Lung (tissue), 11 donors: ENCODE measurements at regions not wholly inside any gene's neighbourhood (a gene's known extent, or its start where the extent isn't known, plus 50 kb on each side); places are given as distances from the start of the nearest gene placed in this dataset.
"Not testable (repeated sequence)": the region's sequence is repeated elsewhere in the genome, so short reads cannot be mapped to it uniquely, and the experiment has no call there.

Source experiments
- ATAC-seq: fragments of 200-7000 bp; cut with Tn5 transposase; one replicate; pipeline ENCODE4 v1.9.1; 2020; ENCODE audit warnings: moderate number of reproducible peaks; ENCODE audit not compliant: insufficient read depth, low FRiP score
- DNase-seq, 3 donors: peaks; one replicate each; pipeline ENCODE4 v3.0.0-alpha.2; 2013 to 2017
- H3K27ac ChIP-seq, 2 donors: one replicate each; pipeline ENCODE4 v1.5.1; 2013; ENCODE audit warnings: mild to moderate bottlenecking in 2 of 2, moderate library complexity in 2 of 2, control low read depth in 1 of 2, inconsistent platforms in 1 of 2, low read depth in 1 of 2, low read length in 1 of 2
- H3K27me3 ChIP-seq, 3 donors: one replicate each; pipeline ENCODE4 v1.5.1; 2013; ENCODE audit warnings: low read length in 2 of 3; ENCODE audit not compliant: control insufficient read depth in 3 of 3, insufficient read depth in 3 of 3
- H3K36me3 ChIP-seq, 4 donors: one replicate each; pipeline ENCODE4 v1.5.1; 2013; ENCODE audit warnings: low read length in 4 of 4, mild to moderate bottlenecking in 1 of 4, moderate library complexity in 1 of 4; ENCODE audit not compliant: control insufficient read depth in 4 of 4, insufficient read depth in 4 of 4
- H3K4me1 ChIP-seq, 5 donors: one replicate each; pipeline ENCODE4 v1.5.1; 2013; ENCODE audit warnings: low read length in 5 of 5, mild to moderate bottlenecking in 2 of 5, moderate library complexity in 1 of 5; ENCODE audit not compliant: control insufficient read depth in 5 of 5, insufficient read depth in 5 of 5
- H3K4me3 ChIP-seq: one replicate; pipeline ENCODE4 v1.5.1; 2013; ENCODE audit warnings: mild to moderate bottlenecking, control low read depth, moderate library complexity
- H3K9ac ChIP-seq, 2 donors: one replicate each; pipeline ENCODE4 v1.5.1; 2013; ENCODE audit warnings: low read length in 2 of 2, control low read depth in 1 of 2; ENCODE audit not compliant: insufficient read depth in 1 of 2
- H3K9me3 ChIP-seq, 4 donors: one replicate each; pipeline ENCODE4 v1.5.1; 2013; ENCODE audit warnings: low read length in 3 of 4, mild to moderate bottlenecking in 1 of 4, moderate library complexity in 1 of 4; ENCODE audit not compliant: control insufficient read depth in 4 of 4, insufficient read depth in 3 of 4
- WGBS, 2 donors: extraction: QIAGEN DNeasy Blood & Tissue Kit; methylation state at CpG; one replicate each; pipeline ENCODE4 v1.1.7; 2013; 5-methylcytosine and 5-hydroxymethylcytosine counted together
- TF ChIP-seq, protein P1 (sequence below): IDR thresholded peaks from 2 replicates; pipeline ENCODE4 v1.5.1; 2012; ENCODE audit warnings: mild to moderate bottlenecking; ENCODE audit errors: control extremely low read depth, extremely low read depth
- donor health status: control.
- donor health status: control.
- donor health status: Bipolar disorder and iron deficiency.
- donor health status: healthy.
- donor health status: DM: yes; HTN: yes; CAD: no.

DNA sequence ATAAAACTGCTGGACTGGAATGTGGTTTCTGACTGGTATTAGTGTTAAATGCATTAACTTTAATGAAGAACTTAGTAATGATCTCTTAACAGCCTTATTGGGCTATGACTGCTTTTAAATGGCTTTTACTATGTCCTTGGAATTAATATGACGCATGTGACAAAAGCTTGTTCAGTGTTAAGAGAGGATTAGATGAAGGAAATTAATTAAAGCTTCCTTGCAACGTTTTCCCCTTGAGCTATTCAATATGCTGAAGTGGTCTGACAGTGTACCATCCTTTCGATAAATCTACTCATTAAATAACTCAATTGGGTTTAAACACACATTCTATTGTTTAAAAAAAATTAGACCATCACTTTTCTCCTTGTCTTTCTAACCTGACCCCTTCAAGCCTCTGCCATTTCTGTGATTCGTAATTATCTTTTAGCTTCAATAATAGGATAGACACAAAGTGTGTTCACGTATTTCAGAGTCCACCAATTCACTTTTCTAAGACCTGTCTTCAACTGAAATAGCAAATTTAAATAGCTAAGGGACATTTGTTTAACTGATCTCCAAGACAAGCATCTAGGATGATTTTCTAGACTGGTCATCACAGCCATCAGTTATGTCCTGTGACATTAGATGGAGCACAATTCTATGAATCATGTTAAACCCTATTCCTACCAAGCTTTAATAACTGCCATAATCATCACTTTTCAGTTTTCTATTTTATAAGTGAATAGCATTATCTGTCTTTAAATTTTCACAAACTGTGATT is 1258.0 kb upstream of the CDH9 start:
- TF ChIP-seq, protein P1, sequence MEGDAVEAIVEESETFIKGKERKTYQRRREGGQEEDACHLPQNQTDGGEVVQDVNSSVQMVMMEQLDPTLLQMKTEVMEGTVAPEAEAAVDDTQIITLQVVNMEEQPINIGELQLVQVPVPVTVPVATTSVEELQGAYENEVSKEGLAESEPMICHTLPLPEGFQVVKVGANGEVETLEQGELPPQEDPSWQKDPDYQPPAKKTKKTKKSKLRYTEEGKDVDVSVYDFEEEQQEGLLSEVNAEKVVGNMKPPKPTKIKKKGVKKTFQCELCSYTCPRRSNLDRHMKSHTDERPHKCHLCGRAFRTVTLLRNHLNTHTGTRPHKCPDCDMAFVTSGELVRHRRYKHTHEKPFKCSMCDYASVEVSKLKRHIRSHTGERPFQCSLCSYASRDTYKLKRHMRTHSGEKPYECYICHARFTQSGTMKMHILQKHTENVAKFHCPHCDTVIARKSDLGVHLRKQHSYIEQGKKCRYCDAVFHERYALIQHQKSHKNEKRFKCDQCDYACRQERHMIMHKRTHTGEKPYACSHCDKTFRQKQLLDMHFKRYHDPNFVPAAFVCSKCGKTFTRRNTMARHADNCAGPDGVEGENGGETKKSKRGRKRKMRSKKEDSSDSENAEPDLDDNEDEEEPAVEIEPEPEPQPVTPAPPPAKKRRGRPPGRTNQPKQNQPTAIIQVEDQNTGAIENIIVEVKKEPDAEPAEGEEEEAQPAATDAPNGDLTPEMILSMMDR = no peak
- H3K9me3 ChIP-seq = no peaks in the 10 kb centered on the region

DNA sequence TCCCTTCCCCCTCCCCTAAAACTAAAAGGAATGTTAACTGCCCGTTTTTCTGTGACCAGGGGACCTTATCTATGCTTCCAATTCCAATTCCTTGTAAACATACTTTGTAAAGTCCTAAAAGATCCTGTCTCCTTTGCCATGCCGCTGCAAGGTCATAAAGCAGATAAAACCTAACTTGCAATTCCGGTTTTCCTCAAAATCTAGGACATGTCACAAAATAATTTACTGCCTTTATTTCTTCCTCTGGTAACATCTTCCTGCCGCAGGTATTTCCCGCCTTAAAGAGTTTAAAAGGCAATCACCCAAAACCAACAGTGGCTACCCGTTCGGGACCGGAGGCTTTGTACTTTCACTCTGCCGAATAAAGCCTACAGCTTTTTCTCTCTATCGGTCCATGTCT is 1248.6 kb upstream of the CDH9 start:
- not testable (repeated sequence) for H3K4me3 ChIP-seq, H3K27me3 ChIP-seq, H3K9me3 ChIP-seq, DNase-seq, H3K4me1 ChIP-seq, H3K9ac ChIP-seq, H3K36me3 ChIP-seq, ATAC-seq, H3K27ac ChIP-seq
- 72 to 76% methylated on average over 10 of the region's 10 CpGs for WGBS, 2 donors

More for the DNA sequence above, 1258.0 kb upstream of the CDH9 start:
- no peak overlapping the region for H3K4me3 ChIP-seq
- no peak for DNase-seq
- WGBS, 2 donors = 73 to 75% methylated on average over 5 of the region's 5 CpGs
- H3K27ac ChIP-seq = no peak overlapping the region
- H3K4me1 ChIP-seq = no peaks in the 10 kb centered on the region
- H3K9ac ChIP-seq = no peak overlapping the region
- no peak for ATAC-seq
- no peaks in the 10 kb centered on the region for H3K27me3 ChIP-seq
- H3K36me3 ChIP-seq = no peaks in the 10 kb centered on the region

DNA sequence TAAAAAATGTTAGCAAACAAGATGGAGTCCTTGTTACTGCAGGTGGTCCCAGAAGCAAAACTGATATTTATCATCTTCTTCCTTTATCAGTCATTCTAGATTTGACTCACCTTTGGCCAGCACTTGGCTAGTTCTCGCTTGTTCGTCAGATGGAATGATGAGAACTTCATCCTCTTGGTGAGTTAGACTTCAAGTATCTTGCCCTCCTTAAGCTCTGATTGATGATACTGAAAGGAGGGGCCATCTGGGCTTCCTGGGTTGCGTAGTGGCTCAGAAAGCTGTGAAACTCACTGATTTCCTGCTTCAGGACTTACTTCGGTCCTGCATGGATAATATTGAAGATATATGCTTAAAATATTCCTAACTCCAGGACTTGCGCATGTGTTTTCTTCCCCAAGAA is 1248.2 kb upstream of the CDH9 start:
- WGBS, 2 donors = 79 to 81% methylated on average over 5 of the region's 5 CpGs

DNA sequence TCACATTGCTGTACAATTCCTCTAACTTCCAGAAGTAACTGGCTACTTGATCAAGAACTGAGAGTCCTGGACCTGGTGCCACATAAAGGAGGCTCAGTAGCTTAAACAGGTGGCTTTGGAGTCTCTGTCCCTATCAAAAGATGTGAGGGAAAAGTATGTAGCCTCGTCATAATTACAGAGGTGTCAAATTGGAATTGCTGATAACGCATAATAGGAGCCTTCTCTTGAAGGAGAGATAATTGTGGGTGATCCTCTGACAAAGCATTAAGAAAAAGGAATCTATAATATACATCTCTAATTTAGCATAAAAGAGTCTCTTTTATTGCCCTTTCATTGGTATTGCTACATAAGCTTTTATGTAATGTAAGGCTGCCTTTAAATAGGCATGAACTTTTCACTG is 1246.4 kb upstream of the CDH9 start:
- H3K36me3 ChIP-seq = no peaks in the 10 kb centered on the region
- H3K9me3 ChIP-seq = no peaks in the 10 kb centered on the region
- TF ChIP-seq, protein P1 = no peak
- H3K9ac ChIP-seq = no peak overlapping the region
- H3K4me3 ChIP-seq = no peak overlapping the region
- no peak overlapping the region for H3K27ac ChIP-seq
- no peaks in the 10 kb centered on the region for H3K4me1 ChIP-seq
- no peaks in the 10 kb centered on the region for H3K27me3 ChIP-seq
- ATAC-seq (no peak), DNase-seq (no peak)
- WGBS, 2 donors = 84 to 87% methylated on average over 2 of the region's 2 CpGs

More for the DNA sequence above, 1248.2 kb upstream of the CDH9 start:
- no peak overlapping the region for H3K4me3 ChIP-seq
- TF ChIP-seq, protein P1 = no peak
- no peaks in the 10 kb centered on the region for H3K27me3 ChIP-seq
- no peak overlapping the region for H3K9ac ChIP-seq
- no peaks in the 10 kb centered on the region for H3K9me3 ChIP-seq
- no peak overlapping the region for H3K27ac ChIP-seq
- DNase-seq (no peak), ATAC-seq (no peak)
- H3K4me1 ChIP-seq = no peaks in the 10 kb centered on the region
- no peaks in the 10 kb centered on the region for H3K36me3 ChIP-seq
